NB4 (cell line): ENCODE measurements at regions not wholly inside any gene's neighbourhood (a gene's known extent, or its start where the extent isn't known, plus 50 kb on each side); places are given as distances from the start of the nearest gene placed in this dataset.
A peak's percentile ranks its signal among the peaks of the same experiment; 100 is the strongest.

Source experiments
- DNase-seq: peaks from one replicate; pipeline ENCODE4 v3.0.0; 2010; ENCODE audit warnings: low read depth
- H3K4me3 ChIP-seq: one replicate; pipeline ENCODE4 v1.5.1; 2011; ENCODE audit warnings: mild to moderate bottlenecking, low read depth, low read length, moderate library complexity
- MYC ChIP-seq: IDR thresholded peaks from 2 replicates; pipeline ENCODE4 v1.6.1; 2011; ENCODE audit warnings: low read depth, low read length
- POLR2A ChIP-seq: IDR thresholded peaks from 2 replicates; pipeline ENCODE4 v1.6.1; 2011; ENCODE audit warnings: mild to moderate bottlenecking; ENCODE audit not compliant: insufficient read length; ENCODE audit errors: extremely low read depth
- TF ChIP-seq, protein P1 (sequence below): IDR thresholded peaks from 2 replicates; pipeline ENCODE4 v1.6.1; 2011; ENCODE audit warnings: low read depth, low read length
- TF ChIP-seq, protein P2 (sequence below): IDR thresholded peaks from one replicate; pipeline ENCODE4 v1.5.1; 2012; ENCODE audit warnings: low read depth, low read length

DNA sequence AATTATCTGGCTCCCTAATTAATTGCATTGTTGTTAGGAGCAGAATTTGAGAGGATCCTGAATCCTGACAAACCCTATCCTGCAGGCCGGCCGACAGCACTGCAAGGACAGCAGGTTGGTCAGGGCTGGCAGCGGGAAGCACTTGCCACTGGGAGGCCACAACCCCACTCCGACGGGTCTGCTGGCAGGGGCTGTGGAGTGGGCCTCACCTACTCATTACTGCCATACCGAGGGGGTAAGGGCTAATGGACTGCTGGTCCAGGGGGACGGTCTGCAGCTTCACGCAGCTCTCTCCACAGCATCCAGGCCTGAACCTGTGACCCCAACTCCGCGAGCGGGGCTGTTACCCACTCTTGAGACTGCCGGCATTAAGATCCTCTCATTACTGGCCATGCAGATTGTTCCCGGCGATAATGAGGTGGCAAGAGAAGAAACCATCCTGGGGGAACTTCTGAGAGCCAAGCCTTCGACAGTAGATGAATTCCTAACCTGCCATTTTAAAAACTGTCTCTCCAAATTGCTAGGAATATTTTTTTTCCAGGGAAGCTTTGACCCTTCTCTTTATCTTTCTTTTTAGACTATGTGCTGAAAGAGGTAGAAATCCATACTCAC, 501.3 kb downstream of the OMA1 start:
- no peak overlapping the region for H3K4me3 ChIP-seq
- TF ChIP-seq MYC (no peak), POLR2A (no peak)
- DNase-seq, result no peak

DNA sequence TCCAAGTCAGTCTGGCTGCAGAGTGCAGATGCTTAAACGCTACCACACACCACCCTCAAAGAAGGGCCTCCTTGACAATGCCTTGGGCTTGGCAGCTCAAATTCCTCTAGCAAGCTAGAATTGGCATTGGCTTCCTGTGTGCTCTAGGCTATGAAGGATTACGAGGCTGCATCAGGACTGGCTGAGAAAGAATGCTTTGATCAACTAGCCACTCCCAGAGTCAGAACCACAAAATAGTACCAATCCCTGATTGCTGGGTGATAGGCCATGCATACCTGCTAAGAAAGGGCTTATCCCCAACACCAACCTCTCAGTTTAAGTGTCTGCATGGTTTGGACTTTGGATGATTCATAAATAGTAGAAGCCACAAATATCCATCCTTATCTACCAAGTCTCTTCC, 504.9 kb downstream of the OMA1 start:
- TF ChIP-seq, protein P1, sequence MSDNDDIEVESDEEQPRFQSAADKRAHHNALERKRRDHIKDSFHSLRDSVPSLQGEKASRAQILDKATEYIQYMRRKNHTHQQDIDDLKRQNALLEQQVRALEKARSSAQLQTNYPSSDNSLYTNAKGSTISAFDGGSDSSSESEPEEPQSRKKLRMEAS, result no peak
- TF ChIP-seq POLR2A, result no peak
- no peak for TF ChIP-seq MYC
- TF ChIP-seq, protein P2, sequence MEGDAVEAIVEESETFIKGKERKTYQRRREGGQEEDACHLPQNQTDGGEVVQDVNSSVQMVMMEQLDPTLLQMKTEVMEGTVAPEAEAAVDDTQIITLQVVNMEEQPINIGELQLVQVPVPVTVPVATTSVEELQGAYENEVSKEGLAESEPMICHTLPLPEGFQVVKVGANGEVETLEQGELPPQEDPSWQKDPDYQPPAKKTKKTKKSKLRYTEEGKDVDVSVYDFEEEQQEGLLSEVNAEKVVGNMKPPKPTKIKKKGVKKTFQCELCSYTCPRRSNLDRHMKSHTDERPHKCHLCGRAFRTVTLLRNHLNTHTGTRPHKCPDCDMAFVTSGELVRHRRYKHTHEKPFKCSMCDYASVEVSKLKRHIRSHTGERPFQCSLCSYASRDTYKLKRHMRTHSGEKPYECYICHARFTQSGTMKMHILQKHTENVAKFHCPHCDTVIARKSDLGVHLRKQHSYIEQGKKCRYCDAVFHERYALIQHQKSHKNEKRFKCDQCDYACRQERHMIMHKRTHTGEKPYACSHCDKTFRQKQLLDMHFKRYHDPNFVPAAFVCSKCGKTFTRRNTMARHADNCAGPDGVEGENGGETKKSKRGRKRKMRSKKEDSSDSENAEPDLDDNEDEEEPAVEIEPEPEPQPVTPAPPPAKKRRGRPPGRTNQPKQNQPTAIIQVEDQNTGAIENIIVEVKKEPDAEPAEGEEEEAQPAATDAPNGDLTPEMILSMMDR, result no peak
- no peak overlapping the region for H3K4me3 ChIP-seq
- DNase-seq, result no peak

DNA sequence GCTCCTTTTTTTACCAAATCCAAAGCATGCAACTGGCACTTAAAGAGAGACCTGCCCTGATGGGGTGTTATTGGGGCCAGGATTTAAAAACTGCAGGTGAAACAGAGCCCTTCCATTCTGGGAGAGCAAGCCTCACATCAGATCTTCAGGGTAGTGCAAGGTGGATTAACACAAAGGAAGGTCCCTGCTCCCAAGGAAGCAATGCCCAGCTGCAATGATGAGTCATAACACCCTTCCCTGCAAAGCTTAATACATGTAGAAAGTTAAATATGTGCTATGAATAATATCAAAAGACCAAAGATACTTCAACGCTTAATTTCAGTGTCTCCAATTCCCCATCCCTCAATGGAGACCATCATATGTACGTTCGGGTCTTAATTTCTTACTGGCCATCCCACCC, 508.0 kb downstream of the OMA1 start:
- H3K4me3 ChIP-seq, result no peak overlapping the region
- DNase-seq, result no peak
- TF ChIP-seq, protein P2, result no peak
- TF ChIP-seq MYC, result no peak
- no peak for TF ChIP-seq POLR2A
- TF ChIP-seq, protein P1, result no peak

DNA sequence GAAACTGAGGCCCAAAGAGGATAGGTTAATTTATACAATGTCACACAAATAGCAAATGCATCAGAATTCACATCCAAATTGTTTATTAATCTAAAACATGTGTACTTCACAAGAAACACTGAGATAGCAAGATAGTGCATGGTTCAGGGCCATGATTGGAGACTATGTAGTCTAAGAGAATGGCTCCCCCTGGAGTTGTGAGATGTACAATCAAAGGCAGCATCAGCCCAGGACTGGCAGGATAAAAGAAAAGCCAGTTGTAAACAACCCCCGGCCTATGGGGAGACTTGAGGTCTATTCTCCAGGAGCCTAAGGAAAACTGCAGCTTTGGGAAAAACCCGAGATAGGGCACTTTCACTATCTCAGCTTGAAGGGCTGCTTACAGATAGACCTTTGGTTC, 511.0 kb downstream of the OMA1 start:
- H3K4me3 ChIP-seq, result no peak overlapping the region
- TF ChIP-seq POLR2A (no peak), MYC (no peak)
- TF ChIP-seq, protein P1, result no peak
- TF ChIP-seq, protein P2, result no peak
- DNase-seq, result peak; percentile 15

DNA sequence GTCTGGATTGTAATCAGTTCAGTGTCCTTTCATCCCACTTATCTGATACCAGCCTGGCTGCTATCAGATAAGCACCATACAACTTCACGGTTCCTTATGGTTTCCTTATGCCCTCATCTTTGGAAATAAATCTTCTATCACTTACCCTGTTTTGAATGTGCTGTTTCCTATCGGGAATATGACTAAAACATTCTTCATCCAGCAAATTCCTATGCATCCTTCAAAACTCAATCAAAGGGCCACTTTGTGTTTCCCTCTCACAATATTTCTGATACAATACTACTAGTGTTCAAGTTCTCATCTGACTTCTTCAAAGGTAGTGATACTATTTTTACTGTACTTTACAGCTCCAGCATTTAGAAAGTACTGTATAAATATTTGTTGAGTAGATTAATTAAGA, 513.2 kb downstream of the OMA1 start:
- no peak for DNase-seq
- TF ChIP-seq MYC (no peak), POLR2A (no peak)
- TF ChIP-seq, protein P1, result no peak
- TF ChIP-seq, protein P2, result no peak
- H3K4me3 ChIP-seq, result no peak overlapping the region

DNA sequence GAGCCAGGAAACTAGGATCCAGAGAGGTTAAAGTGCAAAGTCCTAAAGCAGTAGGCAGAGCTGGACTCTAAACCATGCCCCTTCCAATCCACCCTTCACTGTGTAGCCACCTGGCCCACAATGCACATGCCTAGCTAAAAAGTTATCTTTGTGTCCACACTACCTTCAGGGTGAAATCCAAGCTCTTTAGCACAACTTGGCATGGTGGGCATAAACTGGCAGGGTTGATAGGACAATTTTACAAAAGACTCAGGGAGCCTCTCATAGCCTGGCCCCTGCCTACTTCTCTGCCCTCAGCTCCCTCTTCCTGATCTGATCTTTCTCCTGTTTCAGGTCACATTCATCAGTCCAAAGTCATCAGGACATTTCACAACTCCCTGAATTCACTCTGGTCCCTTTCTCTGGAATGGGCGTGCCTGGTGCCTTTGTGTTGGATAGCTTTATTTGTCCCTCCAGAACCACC, 513.9 kb downstream of the OMA1 start:
- DNase-seq, result no peak
- no peak overlapping the region for H3K4me3 ChIP-seq
- TF ChIP-seq POLR2A (no peak), MYC (no peak)
- TF ChIP-seq, protein P2, result no peak
- TF ChIP-seq, protein P1, result no peak
